Astrocyte of the hippocampus (primary cell): ENCODE measurements at regions not wholly inside any gene's neighbourhood (a gene's known extent, or its start where the extent isn't known, plus 50 kb on each side); places are given as distances from the start of the nearest gene placed in this dataset.

Experiments
- DNase-seq: peaks from one replicate; pipeline ENCODE4 v3.0.0; 2011; ENCODE audit warnings: low read depth, low spot score

- DNase-seq = no peak
Observed at GRCh38 chr12:63090716-63091115, 60.3 kb downstream of the AVPR1A start.

DNA sequence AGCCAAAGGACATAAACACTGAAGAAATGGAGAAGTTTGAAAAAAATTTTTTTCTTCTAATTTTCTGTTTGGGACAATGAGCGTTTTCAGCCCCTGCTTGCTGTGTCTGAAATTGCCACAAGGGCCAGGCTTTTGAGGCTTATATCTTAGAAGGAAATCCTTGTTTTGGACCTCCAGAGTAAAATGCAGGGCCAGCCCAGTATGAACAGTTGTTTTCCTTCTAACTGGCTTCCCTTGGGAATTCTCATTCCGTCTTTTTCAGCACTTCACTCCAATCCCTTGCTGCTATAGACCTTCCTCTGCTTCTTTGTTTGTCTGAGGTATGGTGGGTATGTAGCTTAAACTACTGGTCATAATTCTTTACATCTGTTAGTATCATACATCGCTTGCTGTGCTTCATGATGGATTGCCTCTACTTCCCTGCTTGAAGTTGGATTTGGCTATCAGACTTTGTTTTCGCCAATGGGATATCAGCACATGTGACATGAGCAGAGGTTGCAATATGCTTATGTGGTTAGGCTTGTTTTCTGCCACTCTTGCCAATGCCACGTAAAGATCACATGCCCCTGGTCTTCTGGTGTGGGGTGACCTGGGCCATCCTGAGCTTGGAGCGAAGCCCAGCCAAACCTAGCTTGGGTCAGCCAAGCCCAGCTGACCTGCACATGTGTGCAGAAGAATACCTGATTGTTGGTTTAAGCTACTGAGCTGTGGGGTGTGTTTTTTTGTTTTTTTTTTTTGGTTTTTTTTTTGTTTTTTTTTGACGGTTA, 64.7 kb downstream of the AVPR1A start:
- DNase-seq = no peak

GRCh38 chr12:63085120-63085519, 65.9 kb downstream of the AVPR1A start:
- DNase-seq = no peak

DNA sequence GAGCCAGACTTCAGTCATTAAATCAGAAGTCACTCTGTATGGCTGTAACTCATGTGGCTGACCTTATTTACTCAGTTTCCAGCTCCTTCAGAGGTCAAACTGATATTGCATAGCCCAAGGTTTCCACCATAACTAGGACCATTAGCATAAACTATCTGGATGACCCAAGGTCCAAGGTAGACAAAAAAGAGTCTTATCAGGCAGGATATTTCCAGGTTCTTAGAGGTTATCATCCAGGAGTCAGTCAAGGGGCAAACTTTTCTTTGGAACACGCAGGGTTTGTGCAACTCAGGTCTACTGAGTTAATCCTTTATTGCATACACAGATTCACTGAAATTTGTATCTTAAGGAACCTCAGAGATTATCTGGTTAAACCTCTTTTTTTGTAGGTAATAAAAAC, 66.5 kb downstream of the AVPR1A start:
- DNase-seq = no peak

- DNase-seq = no peak
Observed at GRCh38 chr12:63083046-63083445, 68.0 kb downstream of the AVPR1A start.

- DNase-seq = peak; percentile 11
Observed at GRCh38 chr12:63079791-63080502, 71.1 kb downstream of the AVPR1A start.

DNA sequence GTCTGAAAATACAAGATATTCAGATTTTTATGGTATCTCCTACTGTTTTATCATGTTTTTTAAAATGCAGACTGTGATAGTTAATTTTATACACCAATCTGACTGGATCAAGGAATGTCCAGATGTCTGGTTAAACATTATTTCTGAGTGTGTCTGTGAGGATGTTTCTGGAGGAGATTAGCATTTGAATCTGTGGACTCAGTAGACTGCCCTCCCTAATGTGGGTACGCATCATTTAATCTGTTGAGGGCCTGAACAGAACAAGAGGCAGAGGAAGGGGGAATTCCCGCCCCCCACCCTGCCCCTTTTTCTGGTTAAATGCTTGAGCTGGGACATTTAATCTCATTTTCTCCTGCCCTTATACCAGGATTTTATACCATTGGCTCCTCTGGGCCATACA, 72.1 kb downstream of the AVPR1A start:
- no peak for DNase-seq

GRCh38 chr12:63075376-63076060, 75.5 kb downstream of the AVPR1A start:
- DNase-seq = no peak

GRCh38 chr12:63070709-63071108, 80.3 kb downstream of the AVPR1A start:
- DNase-seq = peak; percentile 47

DNA sequence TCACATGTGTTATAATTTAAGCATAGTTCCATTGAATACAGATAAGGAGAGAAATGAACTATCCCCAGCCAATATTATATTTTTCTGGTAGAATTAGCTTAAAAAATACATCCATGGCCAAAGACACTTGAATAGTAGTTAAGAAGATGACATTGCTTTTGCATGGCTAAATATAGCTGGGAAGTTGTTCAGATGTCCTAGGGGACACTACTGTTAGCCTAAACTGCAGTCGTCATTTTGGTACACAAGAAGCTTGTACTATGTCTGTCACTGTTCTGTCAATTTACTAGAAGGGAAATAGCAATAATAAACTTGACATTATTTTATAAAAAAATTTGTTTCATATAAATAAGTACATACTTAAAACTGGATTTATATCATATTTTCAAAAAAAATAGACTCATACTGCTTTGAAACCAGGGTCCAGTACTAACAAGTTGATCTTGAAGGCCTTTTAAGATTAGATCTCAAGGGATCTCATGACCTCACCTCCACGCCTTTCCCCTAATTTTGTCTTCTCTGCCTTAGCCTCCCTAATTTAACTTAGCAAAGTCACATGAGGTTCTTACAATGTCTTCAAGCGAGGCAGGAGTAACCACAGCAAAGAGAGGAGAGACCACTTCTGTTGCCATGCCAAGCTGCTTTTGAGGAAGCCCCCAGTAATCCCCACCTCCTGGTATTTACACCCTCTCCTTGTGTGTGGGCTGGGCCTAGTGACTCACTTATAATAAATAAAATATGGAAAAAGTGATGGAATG, 81.0 kb downstream of the AVPR1A start:
- no peak for DNase-seq

DNA sequence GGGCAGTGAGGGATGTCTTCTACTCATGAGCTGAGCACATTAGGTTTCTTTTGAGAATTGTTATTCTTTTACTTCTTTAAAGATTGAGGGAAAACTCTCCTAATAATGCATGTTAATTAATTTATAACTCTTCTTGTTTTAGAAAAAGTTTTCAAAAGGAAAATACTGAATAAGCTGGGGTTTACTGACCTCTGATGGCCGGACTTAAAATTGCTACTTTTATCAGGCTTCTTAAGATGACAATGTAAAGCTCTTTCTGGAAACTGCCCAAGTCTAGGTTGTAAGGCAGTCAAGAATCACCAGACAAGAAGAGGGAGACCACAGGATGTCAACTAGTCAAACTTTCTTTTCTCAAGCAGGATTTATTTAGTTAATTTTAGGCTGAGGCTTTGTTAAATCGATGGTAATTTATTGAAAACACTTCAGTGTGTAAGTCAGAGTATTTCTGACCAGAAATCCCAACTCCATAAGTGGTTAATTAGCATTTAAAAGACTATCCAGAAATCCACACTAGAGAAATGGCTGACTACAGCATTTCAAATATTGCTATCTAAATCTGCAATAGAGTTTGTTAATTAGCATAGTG, 82.1 kb downstream of the AVPR1A start:
- DNase-seq = peak; percentile 75

- no peak for DNase-seq
Observed at GRCh38 chr12:63066782-63067181, 84.2 kb downstream of the AVPR1A start.

- no peak for DNase-seq
Observed at GRCh38 chr12:63066136-63066535, 84.9 kb downstream of the AVPR1A start.

GRCh38 chr12:63064080-63064479, 86.9 kb downstream of the AVPR1A start:
- DNase-seq = no peak

GRCh38 chr12:63056649-63057048, 94.4 kb downstream of the AVPR1A start:
- no peak for DNase-seq

- DNase-seq = no peak
Observed at GRCh38 chr12:63052696-63053095, 98.3 kb downstream of the AVPR1A start.

DNA sequence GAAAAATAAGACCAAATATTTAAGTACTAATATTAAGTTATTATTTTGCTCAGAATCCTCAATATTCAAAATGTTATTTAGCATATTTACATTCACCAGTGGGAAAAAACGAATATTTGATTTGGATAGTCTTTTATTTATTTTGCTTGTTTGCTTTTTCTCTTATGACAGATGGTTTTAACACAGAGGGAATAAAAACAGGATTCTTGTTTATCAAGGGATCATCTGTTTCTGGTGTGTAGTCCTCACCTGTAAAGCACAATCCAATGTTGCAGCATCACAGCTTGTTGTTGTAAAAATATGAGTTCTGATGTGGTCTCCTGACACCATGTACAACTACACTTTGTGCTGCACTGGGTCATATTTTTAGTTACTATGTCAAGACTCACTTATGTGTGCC, 103.9 kb downstream of the AVPR1A start:
- DNase-seq = no peak

DNA sequence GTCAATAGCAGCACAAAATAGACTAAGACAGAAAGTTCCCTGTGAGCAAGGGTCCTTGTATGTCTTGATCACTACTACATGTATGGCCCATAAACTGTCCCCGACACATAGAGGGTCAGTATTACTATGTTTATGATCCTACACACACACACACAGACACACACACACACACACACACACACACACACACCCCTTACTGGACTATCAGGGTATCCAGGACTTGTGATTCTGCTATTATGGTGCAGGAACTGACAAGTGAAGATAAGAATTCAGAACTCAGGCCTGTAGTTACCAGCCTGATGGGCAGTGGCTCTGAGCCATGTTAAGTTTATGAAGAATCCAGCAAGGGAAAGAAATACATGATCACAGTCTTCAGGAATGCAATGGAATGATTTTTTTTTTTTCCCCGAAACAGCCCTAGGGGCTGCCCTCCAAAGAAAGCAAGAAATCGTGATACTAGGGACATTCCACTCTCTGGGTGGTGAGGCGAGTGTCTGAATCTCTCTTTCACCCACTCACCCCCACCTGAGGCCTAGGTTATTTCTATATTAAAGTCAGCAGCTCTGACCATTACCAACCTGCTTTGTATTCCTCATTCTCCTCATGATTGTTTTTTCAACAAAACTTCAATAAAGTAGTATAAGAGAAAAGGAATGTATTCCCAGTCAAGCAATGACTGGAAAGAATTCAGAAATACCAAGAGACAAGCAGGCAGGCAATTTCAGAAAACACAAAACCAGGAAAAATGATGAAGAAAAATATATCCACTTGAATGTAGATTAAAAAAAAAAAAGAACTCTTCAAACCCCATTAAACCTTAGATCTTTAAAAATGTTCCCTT, 105.8 kb downstream of the AVPR1A start:
- DNase-seq = peak; percentile 94

GRCh38 chr12:63042646-63043045, 107.7 kb upstream of the PPM1H start:
- DNase-seq = no peak

GRCh38 chr12:63041601-63042000, 106.7 kb upstream of the PPM1H start:
- DNase-seq = no peak
